HT1080 (cell line): ENCODE measurements at regions not wholly inside any gene's neighbourhood (a gene's known extent, or its start where the extent isn't known, plus 50 kb on each side); places are given as distances from the start of the nearest gene placed in this dataset.

ENCODE experiments used
- DNase-seq: peaks from one replicate; pipeline ENCODE4 v3.0.0-alpha.2; 2015; ENCODE audit warnings: low read depth

GRCh38 chr10:3415038-3415736 is 242.6 kb upstream of the PITRM1 start:
- DNase-seq: no peak

- no peak for DNase-seq
Measured at GRCh38 chr10:3414667-3415023, 242.1 kb upstream of the PITRM1 start.

DNA sequence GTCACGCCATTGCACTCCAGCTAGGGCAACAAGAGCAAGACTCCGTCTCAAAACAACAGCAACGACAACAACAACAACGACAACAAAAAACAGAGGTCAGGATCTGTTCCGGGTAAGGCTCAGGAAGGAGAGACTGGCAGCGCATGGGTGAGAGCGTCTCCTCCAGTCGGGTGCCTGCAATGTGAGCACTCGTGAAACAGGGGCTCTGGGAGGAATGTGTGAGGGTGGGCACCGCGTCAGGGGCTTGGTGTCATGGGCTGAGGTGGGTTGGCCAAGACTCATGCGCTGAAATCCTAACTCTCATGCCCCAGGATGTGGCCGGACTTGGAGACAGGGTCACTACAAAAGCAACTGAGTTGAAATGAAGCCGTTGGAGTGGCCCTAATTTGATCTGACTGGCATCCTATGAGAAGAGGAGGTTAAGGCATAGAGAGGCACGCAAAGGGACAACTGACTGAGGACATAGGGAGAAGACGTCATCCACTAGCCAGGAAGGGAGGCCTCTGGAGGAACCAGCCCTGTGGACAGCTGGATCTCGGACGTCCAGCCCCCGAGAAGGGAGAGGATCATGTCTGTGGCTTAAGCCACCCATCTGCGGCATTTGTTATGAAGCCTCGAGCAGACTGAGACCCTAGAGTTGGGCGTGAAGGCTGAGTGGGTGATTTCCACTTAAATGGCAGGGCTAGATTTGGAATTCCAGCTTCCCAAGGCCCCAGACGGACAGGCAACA is 241.5 kb upstream of the PITRM1 start:
- DNase-seq: no peak

DNA sequence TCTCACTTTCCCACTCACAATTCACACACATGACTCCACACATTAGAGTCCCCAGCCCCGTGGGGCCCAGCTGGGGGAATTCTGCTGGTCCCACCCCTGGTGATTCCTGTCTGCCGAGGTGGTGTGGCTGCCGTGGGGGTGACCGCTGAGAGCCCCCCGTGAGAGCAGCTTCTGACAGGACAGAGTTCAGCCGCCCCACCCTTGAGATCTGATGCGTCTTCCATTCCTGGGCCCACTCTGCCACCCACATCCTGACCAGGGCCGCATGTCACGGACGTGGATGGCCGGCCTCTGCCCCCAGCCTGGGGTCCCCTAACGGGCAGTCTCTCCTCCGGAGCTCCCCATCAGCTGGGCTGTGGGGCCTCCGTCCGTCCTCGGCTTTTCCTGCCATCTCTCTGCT is 240.1 kb upstream of the PITRM1 start:
- no peak for DNase-seq

DNA sequence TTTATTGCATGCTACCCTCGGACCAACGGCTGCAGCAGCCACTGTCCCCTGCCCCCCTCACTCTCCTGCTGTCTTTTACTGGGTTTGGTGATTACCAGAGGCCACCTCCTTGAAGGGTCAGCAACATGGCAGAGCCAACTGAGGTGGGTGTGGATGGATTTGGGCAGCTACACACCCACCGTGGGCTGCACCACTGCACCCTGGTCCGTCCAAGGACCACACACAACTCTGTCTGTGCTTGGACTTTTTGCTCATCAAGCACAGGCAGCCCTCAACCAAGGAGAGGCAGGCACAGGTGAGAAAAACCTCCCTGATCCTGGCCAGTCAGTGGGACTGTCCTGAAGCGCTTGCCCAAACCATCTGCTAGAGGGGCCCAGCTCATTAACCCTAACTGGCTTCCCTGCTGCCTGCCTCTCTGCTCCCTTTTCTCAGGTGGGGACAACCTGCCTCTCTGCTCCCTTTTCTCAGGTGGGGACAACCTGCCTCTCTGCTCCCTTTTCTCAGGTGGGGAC is 239.5 kb upstream of the PITRM1 start:
- DNase-seq: no peak

- DNase-seq: no peak
Measured at GRCh38 chr10:3411044-3411443, 238.5 kb upstream of the PITRM1 start.

- DNase-seq: no peak
Measured at GRCh38 chr10:3409928-3410327, 237.3 kb upstream of the PITRM1 start.

DNA sequence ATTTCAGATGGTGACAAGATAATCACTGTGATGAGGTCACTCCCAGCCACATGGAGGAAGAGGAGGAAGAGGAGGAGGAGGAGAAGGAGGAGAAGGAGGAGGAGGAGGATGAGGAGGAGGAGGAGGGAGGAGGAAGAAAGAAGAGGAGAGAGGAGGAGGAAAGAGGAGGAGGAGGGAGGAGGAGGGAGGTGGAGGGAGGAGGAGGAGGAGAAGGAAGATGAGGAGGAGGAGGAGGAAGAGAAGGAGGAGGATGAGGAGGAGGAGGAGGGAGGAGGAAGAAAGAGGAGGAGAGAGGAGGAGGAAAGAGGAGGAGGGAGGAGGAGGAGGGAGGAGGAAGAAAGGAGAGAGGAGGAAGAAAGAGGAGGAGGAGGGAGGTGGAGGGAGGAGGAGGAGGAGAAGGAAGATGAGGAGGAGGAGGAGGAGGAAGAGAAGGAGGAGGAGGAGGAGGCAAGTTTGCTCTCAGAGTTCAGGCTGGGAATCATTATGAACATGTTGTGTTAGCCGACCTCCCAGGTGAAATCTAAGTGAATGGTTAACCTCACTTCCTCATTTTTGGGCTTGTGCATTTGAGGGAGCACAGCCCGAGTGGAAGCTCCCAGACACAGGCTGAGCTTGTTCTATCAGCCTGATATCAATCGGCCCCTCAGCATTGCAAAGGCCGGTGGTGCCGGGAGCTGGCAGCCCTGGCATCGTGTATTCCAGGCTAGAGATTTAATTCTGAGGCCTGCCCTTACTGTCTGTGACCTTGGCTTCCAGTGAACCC is 236.2 kb upstream of the PITRM1 start:
- DNase-seq: no peak

GRCh38 chr10:3407208-3407607 is 234.6 kb upstream of the PITRM1 start:
- DNase-seq: no peak

DNA sequence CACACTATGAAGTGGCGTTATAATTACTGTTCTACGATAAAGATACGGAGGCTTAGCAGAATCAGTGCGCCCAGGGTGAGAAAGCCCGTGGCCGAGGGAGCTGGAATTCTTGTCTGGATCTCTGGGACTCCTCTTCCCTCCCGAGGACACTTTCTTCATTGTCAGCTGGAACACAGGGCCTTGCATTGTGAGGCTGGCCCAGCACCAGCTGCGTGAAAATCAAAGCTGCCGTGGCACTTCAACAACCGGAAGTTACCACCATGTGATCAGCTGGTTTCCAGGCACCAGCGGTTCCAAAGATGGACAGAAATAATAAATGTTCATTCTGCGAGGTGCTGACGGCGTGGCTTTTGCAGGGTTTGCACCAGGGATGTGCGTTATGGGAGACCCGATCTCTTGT is 234.0 kb upstream of the PITRM1 start:
- DNase-seq: no peak

DNA sequence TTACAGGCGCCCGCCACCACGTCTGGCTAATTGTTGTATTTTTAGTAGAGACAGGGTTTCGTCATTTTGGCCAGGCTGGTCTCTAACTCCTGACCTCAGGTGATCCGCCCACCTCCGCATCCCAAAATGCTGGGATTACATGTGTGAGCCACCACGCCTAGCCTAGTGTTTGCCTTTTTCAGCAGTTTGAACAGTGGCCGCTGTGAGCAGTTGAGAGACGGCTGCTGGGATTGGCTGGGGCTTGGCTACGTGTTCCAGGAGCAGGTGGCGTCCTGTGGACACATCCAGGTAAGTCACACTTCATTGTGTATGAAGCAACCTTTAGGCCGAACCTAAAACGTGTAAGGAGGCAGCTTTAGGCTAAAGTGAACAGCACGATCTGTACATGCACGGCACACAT is 231.8 kb upstream of the PITRM1 start:
- no peak for DNase-seq

DNA sequence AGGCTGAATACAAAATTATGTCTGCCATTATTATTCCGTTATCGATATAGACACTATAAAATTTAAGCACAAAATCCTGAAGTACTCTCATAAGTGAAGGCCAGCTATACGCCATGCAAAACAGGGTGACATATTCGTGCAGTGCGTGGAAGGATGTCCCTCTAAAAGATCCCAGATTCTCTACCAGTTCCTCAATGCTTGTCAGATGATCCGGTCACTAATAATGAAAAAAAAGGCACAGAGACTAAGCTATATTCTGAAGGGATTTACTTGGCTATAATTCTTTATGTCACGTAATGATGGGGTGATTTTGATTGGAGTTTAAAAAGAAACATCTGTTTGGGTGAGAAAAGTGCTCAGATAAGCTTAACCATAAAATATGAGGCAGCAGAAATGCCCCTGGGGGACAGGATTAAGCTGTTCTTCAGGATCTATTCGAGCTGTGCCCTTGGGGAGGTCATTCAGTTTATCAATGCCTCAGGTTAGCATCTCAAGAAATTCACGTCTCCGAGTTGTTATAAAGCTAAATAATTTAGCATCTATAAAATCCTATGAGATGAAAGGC is 229.7 kb upstream of the PITRM1 start:
- DNase-seq: no peak

DNA sequence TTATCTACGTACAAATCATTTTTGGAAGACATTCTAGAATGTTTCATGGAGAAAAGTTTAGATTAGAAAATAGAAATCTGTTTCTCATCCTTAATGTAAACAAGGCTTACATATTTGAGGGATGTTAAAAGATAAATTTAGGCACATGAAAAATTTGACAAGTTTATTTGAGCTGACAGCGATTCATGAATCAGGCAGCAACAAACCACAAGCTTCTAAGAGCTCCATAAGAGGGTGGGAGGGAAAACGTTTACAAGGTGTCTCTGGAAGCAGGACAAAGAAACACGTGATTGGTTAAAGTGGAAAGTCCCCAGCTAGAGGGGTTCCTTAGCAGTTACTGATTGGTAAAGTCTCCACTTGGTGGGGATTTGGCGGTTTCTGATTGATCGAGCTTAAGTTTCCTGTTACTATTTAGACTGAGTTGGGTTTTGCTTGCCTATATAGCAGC is 228.9 kb upstream of the PITRM1 start:
- no peak for DNase-seq

DNA sequence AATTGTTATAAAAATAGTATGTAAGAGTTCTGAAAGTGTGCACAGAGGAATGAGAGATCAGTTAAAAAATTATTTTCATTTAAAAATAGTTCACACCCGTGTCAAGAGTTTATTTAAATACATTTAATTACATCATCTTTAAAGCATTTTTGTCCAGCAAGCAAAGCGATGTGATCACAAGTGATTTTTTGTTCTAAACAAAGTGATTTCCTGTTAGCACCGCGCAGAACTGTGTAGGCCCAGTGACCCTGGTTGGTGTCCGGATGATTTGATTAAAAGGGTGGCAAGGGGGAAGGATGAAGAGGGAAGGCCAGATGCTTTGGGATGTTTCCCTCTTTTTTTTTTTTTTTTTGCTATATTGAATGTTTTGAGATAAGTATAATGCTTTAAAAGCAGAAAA is 227.8 kb upstream of the PITRM1 start:
- no peak for DNase-seq

DNA sequence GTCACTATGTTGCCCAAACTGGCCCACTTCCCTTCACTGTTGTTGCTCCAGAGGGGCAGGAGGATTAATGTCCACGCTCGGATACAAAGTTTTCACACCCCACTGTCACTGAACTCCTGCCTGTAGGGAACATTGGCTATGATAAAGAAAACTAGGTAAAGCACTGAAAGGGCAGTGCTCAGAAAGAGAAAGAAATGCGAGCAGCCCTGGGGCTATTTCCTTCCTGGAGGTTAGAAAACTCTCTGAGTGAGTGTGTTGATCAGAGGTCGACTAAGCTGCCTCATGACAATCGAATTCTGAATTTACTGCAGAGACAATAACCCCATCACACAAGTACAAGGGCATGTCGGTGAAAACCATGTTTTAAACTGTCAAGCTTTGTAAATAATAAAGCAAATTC is 227.2 kb upstream of the PITRM1 start:
- no peak for DNase-seq

GRCh38 chr10:3398825-3399646 is 226.5 kb upstream of the PITRM1 start:
- no peak for DNase-seq

DNA sequence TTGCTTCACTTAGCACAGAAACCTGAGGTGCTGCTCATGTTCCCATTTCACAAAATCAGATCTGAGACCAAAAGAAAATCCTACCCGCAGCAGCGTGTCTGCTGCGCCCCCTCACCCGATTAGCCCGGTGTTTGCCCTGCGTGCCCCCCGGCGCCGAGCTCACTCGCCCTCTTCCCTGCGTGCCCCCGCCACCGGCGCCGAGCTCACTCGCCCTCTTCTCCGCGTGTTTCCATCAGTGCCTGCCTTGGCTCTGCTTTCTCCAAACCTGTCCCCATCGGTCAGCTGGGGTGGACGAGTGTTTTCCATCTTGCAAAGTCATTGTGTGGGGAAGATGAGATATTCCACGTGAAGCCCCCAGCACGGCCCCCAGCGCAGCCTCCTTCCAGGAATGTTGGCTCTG is 225.3 kb upstream of the PITRM1 start:
- DNase-seq: no peak

GRCh38 chr10:3397231-3397630 is 224.6 kb upstream of the PITRM1 start:
- peak; percentile 27 for DNase-seq

- DNase-seq: no peak
Measured at GRCh38 chr10:3396116-3396515, 223.5 kb upstream of the PITRM1 start.

- no peak for DNase-seq
Measured at GRCh38 chr10:3395458-3395861, 222.9 kb upstream of the PITRM1 start.

DNA sequence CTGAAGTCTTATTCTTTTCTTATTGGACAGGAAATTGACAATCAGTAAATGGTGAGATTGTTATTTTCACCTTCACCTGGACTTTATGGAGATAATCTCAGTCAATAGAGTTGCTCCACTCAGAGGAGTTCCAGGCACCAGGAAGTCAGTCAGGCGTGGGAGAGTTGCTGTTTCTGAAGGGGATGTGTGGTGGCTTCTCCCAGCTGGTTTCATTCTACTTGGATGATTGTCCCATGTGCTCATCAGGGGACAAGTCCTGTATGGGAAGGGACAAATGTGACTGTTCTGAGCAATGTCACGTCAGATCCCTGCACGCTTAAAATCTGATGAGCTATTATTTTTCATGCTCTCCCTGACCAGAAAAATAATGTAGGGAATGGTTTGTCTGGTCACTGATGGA is 222.5 kb upstream of the PITRM1 start:
- no peak for DNase-seq
